HG03280 (cell line): ENCODE measurements at regions not wholly inside any gene's neighbourhood (a gene's known extent, or its start where the extent isn't known, plus 50 kb on each side); places are given as distances from the start of the nearest gene placed in this dataset.

Source experiments
- ATAC-seq: cut with Tn5 transposase; IDR thresholded peaks from one replicate; pipeline ENCODE4 v1.9.1; 2021; ENCODE audit warnings: mild to moderate bottlenecking, moderate library complexity; ENCODE audit not compliant: unreplicated experiment

DNA sequence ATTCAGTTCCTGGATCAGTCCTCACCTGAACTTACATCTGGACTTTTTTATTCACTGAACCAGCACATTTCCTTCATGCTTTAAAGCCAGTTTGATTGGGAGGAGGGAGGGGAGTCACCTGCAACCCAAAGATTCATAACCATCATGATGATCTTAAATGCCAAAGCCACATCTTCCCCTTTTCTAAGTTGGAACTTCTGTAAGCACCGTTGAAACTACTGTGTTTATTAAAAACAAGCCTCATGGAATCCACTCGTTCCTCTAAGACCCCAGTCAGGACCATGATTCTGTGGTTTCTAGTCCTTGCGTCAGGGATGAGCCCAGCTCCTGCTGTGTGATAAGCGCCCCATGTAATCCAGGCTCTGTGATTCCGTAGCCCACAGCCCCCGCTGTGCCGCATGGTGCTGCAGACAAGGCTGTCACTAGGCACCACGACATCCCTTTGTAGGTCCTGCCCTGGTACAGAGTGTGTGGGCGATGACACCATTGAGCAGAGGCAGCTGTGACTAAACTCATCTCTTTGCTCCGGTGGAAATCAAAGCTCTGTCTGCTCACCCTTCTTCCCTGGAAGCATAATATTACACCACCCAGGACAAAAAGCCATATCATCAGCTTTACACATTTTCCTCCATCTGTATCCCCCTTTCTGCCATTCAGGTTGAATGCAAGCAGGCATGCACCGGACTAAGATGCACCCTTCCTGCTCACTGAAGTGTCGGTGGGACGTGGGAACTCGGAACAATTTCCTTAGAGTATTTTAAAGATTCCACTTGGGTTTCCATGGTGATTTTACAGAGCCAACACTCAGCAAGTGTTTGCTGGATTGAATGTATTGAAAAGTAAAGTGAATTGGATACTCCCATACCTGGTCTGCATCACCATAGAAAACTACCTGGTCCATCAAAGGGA is 132.0 kb upstream of the FSTL4 start:
- no peak for ATAC-seq

DNA sequence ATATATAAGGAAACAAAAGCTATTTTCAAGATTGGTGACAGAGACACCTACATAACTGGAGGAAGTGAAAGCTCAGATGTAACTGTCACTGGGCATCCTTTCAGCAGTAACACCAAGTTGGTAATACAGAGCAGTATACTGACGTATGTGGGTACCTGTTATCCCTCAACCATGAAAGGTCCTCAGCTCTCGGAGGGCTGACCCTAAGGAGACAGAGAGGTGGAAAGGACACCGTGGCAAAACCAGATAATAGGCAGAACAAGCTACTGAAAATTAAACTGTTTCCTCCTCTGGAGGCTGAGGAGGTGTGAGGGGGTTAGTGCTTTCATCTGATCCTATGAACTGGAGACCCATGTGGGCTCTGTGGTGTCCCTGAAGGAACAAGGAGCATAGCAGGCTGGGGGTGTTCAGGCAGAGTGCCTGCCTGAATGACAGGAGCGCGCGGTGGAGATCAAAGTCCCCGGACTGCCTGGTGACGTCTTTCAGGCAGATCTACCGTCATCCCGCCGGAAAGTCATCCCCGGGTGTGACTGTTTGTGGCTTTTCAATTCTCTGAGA is 130.2 kb upstream of the FSTL4 start:
- ATAC-seq: no peak

DNA sequence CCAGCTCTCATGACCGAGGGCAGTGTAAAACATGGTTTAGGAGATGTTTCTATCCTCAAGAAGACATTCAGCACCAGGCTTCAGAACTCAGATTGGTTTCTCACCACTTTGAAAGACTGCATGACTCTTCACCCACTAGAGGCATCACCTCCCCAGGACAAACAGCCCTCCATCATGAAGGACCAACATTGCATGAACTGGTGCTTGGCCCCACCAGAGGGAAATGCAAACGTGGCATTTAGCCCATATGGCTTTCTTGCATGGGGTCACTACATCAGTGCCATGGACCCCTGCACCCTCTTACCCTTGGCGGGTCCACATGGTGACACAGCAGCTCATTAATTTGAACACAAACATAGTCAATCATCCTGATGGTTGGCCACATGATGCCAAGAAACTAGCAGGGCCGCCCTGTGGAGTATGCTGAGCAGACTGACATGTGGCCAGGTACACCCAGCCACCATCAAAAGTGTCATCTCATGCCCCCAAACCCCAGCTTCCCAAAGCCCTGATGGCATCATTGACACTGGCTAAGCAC is 129.5 kb upstream of the FSTL4 start:
- no peak for ATAC-seq

DNA sequence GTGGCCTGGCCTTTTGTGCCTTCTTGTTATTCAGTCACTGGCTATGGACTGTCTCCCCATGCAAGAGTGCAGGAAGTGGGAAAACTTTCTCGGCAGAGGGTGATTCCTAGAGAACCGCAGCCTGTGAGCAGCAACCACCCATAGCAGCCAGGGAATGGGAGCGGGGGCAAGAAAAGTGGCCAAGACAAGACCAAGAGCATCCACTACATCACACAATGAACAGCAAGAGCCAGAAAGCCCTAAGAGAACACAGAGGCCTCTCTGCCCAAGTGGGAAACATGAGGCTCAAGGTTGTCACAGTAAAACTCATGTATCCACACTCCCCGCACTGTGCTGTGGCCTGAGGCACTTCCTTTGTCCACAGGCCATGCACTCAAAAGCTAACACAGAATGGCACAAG is 129.1 kb upstream of the FSTL4 start:
- no peak for ATAC-seq

DNA sequence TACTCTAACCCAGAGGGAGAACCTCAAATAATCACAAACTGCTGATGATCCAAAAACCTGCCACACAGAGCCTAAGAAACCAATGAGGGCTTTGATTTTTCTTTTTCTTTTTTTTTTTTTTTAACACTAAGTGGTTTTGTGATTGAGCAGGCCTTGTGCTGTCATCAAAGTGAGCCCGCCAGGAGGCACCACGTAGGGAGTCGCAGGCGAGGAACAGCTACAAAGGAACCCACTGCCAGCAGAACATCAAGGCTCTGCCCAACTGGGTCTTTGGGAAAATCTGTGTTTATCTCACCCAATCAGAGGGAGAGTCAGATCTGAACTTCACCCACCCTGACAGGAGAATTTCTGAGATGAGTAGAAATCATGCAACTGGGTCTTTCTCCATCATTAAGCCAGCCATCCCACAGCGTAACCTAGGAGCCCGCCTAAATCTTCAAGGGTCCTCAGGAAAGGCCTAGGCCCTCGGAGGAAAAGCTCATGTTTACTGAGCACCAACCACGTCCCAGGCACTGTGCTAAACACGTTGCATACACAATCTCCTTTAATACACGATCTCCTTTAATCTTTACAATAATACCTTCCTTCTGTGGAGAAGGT is 126.9 kb upstream of the FSTL4 start:
- no peak for ATAC-seq

DNA sequence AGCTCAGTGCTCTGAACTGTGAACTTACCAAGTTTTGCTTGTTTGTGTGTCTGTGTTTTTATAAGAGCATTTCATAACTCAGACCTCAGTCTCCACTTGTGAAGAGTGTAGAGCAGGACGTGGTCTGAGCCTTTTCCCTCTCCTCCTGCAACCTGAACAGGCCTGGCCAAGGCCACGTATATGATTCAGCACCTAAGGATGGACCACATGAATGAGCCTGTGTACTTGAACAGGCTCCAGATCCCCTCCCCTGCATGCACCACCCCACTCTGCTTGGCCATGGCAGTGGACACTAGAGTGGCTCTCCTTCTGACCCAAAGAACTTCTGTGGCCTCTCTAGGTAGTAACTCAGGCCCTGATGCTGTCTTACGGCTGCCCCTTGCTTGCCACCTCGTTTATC is 125.9 kb upstream of the FSTL4 start:
- no peak for ATAC-seq

DNA sequence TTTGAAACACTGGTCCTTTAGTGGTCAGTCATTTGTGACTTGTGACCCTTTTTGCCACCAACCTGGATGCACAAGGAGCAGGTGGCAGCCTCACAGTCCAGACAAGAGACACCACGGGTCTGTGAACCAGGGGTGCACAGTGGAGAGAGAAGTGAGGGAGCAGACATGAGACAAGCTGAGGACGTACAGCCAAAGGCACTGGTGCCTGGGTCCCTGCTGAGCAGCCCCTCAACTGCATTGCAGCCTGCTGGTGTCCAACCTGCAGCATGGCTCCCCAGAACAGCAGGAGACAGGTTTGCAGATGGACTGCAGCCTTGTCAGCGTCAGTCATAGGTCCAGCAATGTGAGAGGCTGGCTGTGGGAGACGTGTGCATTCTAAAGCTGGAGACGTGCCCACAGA is 124.2 kb upstream of the FSTL4 start:
- no peak for ATAC-seq

DNA sequence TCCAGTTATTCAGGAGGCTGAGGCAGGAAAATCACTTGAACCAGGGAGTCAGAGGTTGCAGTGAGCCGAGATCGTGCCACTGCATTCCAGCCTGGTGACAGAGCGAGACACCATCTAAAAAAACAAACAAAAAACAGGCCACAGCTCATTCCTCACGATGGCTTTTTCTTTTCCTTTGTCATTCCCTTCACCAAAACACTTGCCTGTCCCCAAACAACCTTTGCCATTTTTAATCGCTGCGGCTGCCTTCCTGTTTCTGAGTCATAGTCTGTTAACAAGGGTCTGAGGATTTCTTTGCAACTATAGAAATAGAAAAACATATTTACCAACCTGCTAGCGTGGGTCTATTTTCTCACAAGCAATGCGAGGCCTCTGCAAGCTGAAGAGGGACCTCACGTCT is 123.0 kb upstream of the FSTL4 start:
- ATAC-seq: no peak

DNA sequence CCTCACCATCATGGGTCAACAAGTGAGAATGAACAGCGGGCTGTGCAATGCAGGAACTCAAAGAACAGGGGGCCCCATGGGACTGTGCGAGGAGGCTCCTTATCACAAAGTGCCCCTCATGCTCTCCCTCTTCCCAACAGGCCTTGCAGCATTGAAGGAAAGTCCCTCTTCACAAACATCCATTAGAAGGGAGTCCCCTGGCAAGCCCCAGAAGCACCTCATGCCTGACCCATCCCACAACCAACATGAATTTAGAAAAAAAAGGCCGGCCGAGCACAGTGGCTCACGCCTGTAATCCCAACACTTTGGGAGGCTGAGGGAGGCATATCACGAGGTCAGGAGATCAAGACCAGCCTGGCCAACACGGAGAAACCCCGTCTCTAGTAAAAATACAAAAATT is 122.6 kb upstream of the FSTL4 start:
- no peak for ATAC-seq

DNA sequence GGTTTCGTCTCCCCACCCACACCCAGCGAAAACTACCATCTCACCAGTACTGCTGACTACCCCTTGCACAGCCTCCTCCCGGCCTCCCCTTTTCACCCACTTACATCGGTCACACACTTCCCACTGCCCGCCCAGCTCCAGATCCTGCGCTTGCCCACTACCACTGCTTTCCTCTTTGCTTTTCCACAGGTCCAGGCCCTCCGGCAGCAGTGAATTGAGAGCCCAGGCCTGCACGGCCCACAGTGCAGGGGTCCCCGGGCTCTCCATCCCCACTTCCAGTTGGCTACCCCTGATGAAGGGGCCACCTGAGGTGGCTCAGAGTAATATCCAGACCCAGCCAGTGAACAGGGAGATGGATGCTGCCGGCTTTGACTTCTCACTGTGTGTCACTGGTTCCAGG is 120.2 kb upstream of the FSTL4 start:
- ATAC-seq: no peak

DNA sequence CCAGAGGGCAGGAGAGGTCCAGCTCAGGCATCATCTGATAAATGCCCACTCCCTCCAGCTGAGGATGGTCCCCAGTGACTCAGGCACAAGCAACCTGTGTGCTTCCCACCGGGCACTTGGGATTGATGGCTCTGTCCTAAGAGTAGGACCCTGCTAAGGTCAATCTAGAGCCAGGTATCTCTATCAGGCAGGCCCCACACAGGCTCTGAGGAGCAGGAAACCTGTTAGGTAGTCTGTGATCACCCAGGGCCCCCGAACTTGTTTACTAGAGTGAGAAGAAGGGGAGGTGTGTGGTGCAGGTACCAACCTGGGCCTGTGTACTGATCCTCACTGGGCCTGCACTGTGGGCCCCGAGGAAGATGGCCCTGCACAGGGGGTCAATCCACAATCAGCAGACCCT is 119.6 kb upstream of the FSTL4 start:
- no peak for ATAC-seq

DNA sequence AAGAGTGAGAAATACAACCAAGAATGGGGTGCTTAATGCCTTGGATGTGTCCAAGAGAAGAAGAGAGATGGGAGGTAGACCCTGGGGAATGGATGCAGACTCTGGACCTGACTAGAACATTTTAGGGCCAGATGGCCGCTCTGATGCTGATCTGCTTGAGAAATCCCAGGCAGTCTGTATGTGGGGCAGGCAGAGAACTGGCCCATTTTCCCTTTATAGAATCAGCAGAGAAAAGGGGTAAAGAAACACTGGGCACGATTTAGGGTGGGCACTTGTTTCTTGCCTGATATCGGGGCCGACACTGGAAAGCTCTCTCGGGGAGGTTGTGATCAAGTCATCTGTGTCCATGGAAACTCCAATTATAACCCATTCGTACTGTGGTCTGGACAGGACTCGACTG is 118.5 kb upstream of the FSTL4 start:
- no peak for ATAC-seq

DNA sequence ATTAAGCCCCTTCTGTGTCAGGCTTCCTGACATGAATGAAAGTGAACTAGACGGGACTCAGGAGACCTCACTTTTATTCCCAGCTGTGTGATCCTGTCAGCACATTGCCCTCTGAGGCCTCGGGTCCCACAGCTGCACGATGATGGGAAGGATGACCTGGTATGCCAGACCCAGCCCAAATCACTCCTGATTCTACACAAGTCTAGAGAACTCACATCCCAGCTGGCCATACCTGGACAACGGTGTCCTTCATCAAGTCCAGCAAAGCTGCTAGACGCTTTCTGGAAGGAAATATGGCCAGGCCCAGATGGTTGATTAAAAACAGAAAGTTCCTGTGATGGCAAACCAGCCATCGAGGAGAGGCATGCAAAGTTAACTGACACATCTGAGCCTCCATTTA is 118.0 kb upstream of the FSTL4 start:
- ATAC-seq: no peak

DNA sequence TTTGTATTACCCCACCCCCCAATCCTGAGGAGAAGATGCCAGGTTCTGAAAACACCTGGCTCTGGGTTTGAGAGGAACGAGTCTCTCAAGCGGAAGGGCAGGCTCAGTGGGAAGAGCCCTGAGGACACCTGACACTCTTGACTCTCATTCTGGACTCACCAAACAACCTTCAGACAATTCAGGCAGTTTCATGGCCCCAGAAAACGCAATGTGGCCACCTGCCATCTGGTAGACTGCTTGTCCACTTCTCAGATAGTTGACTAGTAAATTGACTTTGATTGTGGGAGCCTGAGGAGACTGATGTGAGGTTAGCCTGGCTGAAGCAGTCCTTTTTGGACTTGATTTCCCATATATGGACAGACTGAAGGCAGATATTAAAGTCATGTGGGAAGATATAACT is 117.5 kb upstream of the FSTL4 start:
- ATAC-seq: no peak

DNA sequence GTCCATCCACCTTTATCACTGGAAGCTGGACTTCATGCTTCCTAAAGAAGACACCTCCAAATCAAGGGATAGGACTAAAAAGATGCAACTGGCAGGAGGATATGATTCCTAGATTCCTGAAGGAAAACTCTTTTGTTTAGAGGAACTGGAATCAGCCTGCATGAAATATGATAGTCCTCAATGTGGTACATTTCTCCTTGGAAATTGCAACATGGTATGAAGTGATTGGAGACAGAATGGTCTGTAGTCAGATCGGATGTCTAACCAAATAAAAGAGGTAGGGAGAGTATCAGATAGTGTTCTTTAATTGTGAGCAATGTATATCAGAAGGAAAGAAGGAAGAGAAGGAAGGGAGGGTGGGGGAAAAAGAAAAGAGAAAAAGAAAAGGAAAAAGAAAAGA is 116.1 kb upstream of the FSTL4 start:
- no peak for ATAC-seq

DNA sequence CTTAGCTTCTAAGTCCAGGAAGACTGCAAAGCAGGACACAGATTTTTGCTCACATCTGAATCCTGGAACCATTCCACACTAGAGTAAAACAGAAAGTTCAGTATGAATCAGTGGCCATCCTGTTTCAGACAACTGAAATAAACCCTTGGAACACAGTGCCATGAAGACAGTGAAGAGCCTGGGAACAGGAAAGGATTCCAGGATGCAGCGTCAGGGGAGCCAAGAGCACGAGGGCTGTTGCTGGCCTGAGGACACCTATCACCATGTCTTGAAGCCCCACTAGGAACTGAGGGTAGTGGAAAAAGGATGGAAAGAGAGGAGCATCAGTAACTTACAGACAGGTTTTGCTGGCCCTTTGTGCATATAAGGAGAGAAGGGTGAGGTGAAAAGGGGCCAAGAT is 115.3 kb upstream of the FSTL4 start:
- no peak for ATAC-seq

DNA sequence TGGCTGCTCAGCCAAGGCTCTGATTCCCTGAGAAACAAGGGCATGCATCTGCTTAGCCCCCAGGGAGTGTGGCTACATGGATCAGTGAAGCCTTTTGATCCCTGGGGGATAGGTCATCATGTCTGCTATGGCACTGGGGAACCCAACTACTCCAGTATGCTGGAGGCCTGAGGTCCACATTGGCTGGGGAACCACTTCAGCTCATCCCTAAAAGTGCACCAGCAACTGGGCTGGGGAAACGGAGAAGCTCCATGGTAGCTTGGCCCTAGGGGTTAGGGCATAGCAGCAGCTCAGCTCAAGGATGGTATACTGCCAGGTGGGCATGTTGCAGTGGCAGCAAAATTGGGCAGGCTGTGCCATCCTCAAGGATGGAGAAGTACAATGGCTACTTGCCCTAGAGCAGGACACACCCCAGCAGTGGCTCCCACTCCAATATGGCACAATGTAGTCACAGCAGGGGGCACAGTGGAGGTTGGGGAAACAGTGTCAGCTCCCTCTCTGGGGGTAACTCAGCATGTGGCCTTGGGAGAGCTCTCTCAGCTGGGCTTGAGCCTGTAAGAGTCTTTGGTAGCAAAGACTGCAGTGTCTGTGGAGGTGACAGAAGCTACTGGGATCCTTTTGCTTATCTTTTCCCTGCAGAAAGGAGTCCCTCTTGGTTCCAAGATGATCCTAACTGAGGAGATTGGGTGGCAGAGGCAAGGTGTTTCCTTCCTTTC is 111.5 kb upstream of the FSTL4 start:
- no peak for ATAC-seq

DNA sequence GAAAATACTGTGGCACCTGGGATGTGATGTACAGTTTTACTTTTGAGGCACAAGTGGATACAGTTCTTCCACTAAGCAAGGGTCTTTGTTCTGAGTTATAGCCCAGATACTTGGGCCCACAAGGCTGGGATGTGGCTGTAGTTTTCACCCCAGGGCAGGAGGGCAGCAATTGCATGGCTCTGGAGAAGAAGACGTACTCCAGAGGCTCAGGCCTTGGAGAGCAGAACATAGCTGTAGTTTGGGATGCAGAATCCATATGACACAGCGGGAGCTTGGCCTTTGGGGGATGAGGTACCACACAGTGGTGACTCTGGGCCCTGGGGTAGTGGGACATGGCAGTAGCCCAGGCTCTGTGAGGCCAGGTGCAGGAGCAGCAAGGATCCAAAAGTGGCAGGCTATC is 110.8 kb upstream of the FSTL4 start:
- no peak for ATAC-seq

DNA sequence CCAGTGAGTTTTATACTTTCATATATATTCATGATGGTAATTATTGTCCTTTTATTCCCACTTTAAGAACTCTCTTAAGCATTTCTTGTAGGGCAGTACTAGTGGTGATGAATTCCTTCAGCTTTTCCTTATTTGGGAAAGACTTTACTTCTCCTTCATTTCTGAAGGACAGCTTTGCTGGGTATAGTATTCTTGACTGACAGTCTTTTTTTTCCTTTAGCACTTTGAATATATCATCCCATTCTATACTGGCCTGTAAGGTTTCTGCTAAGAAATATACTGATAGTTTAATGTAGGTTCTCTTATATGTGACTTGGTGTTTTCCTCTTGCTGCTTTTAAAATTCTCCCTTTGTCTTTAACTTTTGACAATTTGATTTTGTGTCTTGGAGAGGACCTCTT is 109.0 kb upstream of the FSTL4 start:
- no peak for ATAC-seq

DNA sequence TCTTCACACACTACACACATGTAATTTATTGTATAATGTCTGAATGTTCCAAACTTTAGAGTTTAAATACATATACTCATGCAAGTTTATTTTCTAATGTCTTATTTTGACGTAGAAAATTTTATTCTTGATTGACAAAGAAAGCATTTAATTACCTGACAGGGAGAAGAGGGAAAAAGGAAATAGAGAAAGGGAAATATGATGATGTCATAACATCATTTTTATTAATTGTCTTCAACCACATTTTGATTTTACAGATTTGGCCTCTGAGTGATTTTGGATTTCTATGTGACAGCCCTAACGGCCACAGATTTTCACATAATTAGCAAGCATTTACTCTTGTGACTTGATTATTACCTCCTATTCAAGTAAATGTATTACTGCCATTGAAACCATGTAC is 106.1 kb upstream of the FSTL4 start:
- ATAC-seq: no peak

DNA sequence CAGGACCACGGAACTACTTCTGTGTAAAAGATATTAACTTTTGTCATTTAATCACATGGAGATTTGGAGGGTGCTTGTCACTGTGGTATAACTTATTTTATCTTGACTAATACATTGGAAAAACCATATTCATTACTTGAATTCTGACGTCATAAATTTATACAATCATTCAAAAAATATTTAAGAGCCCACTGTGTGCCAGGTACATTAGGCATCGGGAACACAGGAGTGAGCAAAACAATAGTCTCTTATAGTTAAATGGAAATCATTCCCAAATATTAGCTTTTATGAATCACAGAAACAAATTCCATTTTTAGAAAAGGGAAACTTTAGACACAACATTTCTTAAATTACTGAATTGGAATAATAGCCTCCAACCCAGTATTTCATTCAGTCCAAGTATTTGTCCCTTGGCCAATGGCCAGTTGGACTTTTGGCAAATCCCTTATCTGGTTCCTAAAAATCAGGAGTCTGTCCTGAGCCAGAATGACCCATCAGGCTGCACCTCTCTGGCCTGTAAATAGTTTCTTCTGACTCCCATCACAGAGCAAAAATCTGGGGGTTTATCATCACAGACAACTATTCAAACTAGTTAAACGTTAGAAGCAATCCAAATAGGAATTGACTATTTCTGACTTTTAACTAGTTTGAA is 104.3 kb upstream of the FSTL4 start:
- no peak for ATAC-seq
